A549 (cell line): ENCODE measurements at regions not wholly inside any gene's neighbourhood (a gene's known extent, or its start where the extent isn't known, plus 50 kb on each side); places are given as distances from the start of the nearest gene placed in this dataset.

Source experiments
- ATAC-seq, 2 experiments: fragments of 200-7000 bp in 1 of 2; fragments of >200 bp in 1 of 2; cut with Nextera tagmentation in 1 of 2; cut with Tn5 transposase in 1 of 2; 3 replicates each; pipeline versions ENCODE4 v1.8.0 to v1.9.1; 2018 to 2020; ENCODE audit warnings: mild to moderate bottlenecking in 1 of 2, moderate library complexity in 1 of 2
- CTCF ChIA-PET: fragments of 300-600 bp; sonication (Branson Sonifier 250); formaldehyde crosslinking; extraction: SDS; loops from one replicate; lab custom pipeline; 2021; ENCODE audit warnings: antibody characterized with exemption, inconsistent platforms; lab: Yijun Ruan, JAX
- POLR2A ChIA-PET: fragments of 350-600 bp; formaldehyde crosslinking; extraction: SDS; loops from one replicate; lab custom pipeline; 2021; ENCODE audit warnings: antibody characterized with exemption, inconsistent platforms; lab: Yijun Ruan, JAX
- DNase-seq, 2 experiments: peaks; one replicate each; pipeline versions ENCODE4 v3.0.0 to v3.0.0-alpha.2; 2011 to 2016; ENCODE audit warnings: low read depth in 1 of 2, low spot score in 1 of 2
- FAIRE-seq: peaks from 2 replicates; lab custom pipeline; 2011; peaks lifted over from hg19 to GRCh38; lab: Jason Lieb, UNC
- H3K27ac ChIP-seq, 2 experiments: fragments of >200 bp; sonication (Bioruptor Twin); formaldehyde crosslinking; 3 replicates each; pipeline ENCODE4 v1.5.1; 2016 to 2017
- H3K4me1 ChIP-seq: fragments of >200 bp; sonication (Bioruptor Twin); formaldehyde crosslinking; 3 replicates; pipeline ENCODE4 v1.6.1; 2016
- H3K4me2 ChIP-seq: fragments of >200 bp; sonication (Bioruptor Twin); formaldehyde crosslinking; 3 replicates; pipeline ENCODE4 v1.6.1; 2016
- H3K4me3 ChIP-seq: fragments of >200 bp; sonication (Bioruptor Twin); formaldehyde crosslinking; 3 replicates; pipeline ENCODE4 v1.5.1; 2016
- H3K9me3 ChIP-seq: fragments of >200 bp; sonication (Bioruptor Twin); formaldehyde crosslinking; 3 replicates; pipeline ENCODE4 v1.6.1; 2016
- BHLHE40 ChIP-seq: IDR thresholded peaks from 2 replicates; pipeline ENCODE4 v1.6.1; 2012; ENCODE audit warnings: low read depth, low read length, inconsistent platforms
- CBX8 ChIP-seq: fragments of 200-600 bp; sonication (generic); IDR thresholded peaks from 2 replicates; pipeline ENCODE4 v1.6.1; 2016
- CEBPB ChIP-seq, 2 experiments: fragments of >200 bp in 1 of 2; sonication (Bioruptor Twin) in 1 of 2; formaldehyde crosslinking in 1 of 2; IDR thresholded peaks; 2 replicates each; pipeline ENCODE4 v1.6.1; 2012 to 2016
- CHD4 ChIP-seq: fragments of 200-600 bp; sonication (generic); IDR thresholded peaks from 2 replicates; pipeline ENCODE4 v1.6.1; 2016; ENCODE audit warnings: antibody characterized with exemption, mild to moderate bottlenecking, borderline replicate concordance
- E2F6 ChIP-seq: IDR thresholded peaks from 2 replicates; pipeline ENCODE4 v1.6.1; 2012; ENCODE audit warnings: low read depth, borderline replicate concordance
- EHF ChIP-seq: fragments of 250-450 bp; sonication (Bioruptor Pico); IDR thresholded peaks from 2 replicates; pipeline ENCODE4 v1.5.0; 2020; ENCODE audit warnings: mild to moderate bottlenecking
- EHMT2 ChIP-seq: fragments of 200-600 bp; sonication (generic); IDR thresholded peaks from 2 replicates; pipeline ENCODE4 v1.6.1; 2016; ENCODE audit warnings: antibody characterized with exemption, low read depth, mild to moderate bottlenecking, moderate library complexity
- ELK1 ChIP-seq: fragments of 150-350 bp; IDR thresholded peaks from 2 replicates; pipeline ENCODE4 v1.6.1; 2014; ENCODE audit warnings: low read depth, mild to moderate bottlenecking, low read length
- ESRRA ChIP-seq: fragments of 150-350 bp; IDR thresholded peaks from 2 replicates; pipeline ENCODE4 v1.6.1; 2014; ENCODE audit warnings: mild to moderate bottlenecking, low read length, borderline replicate concordance
- FOSL2 ChIP-seq, 2 experiments: fragments of 450-650 bp in 1 of 2; fragments of >200 bp in 1 of 2; sonication (Bioruptor Twin) in 1 of 2; formaldehyde crosslinking; IDR thresholded peaks; 2 replicates each; pipeline versions ENCODE4 v1.5.0 to v1.6.1; 2016 to 2020; ENCODE audit warnings: mild to moderate bottlenecking in 1 of 2, moderate library complexity in 1 of 2
- HEYL ChIP-seq: fragments of 250-450 bp; sonication (Bioruptor Pico); IDR thresholded peaks from 2 replicates; pipeline ENCODE4 v1.8.0; 2021; ENCODE audit warnings: mild to moderate bottlenecking, moderate library complexity
- HOXA7 ChIP-seq: fragments of 250-450 bp; sonication (Bioruptor Pico); IDR thresholded peaks from 2 replicates; pipeline ENCODE4 v1.5.0; 2020; ENCODE audit warnings: mild to moderate bottlenecking, moderate library complexity
- HOXB13 ChIP-seq: fragments of 250-450 bp; sonication (Bioruptor Pico); IDR thresholded peaks from 2 replicates; pipeline ENCODE4 v1.5.0; 2020; ENCODE audit warnings: low read depth, mild to moderate bottlenecking, moderate library complexity
- JUN ChIP-seq, 2 experiments: fragments of >200 bp; sonication (Bioruptor Twin); formaldehyde crosslinking; IDR thresholded peaks; 2 replicates in 1 of 2; 3 replicates in 1 of 2; pipeline ENCODE4 v1.6.1; 2016 to 2017
- MAFK ChIP-seq: fragments of 450-650 bp; IDR thresholded peaks from 2 replicates; pipeline ENCODE4 v1.6.1; 2014; ENCODE audit not compliant: partially characterized antibody
- MAZ ChIP-seq: fragments of 150-350 bp; IDR thresholded peaks from 2 replicates; pipeline ENCODE4 v1.6.1; 2014; ENCODE audit warnings: antibody characterized with exemption, low read depth, low read length, borderline replicate concordance
- NFE2L2 ChIP-seq: fragments of 150-350 bp; conservative IDR thresholded peaks from 2 replicates; pipeline ENCODE4 v1.6.1; 2014; ENCODE audit warnings: low read length
- NR3C1 ChIP-seq: fragments of >200 bp; sonication (Bioruptor Twin); formaldehyde crosslinking; IDR thresholded peaks from 3 replicates; pipeline ENCODE4 v1.6.1; 2017
- PBX3 ChIP-seq: IDR thresholded peaks from 2 replicates; pipeline ENCODE4 v1.6.1; 2012
- POLR2A ChIP-seq: IDR thresholded peaks from 2 replicates; pipeline ENCODE4 v1.6.1; 2012; ENCODE audit warnings: mild to moderate bottlenecking, low read length
- POLR2AphosphoS2 ChIP-seq: conservative IDR thresholded peaks from 2 replicates; pipeline ENCODE4 v1.6.1; 2012; ENCODE audit warnings: low read length, improper control_type of control experiment, inconsistent platforms
- RNF2 ChIP-seq: fragments of 200-600 bp; sonication (generic); IDR thresholded peaks from 2 replicates; pipeline ENCODE4 v1.6.1; 2016; ENCODE audit warnings: low read depth, mild to moderate bottlenecking, antibody characterized with exemption, moderate library complexity, borderline replicate concordance
- SREBF2 ChIP-seq: fragments of 450-650 bp; IDR thresholded peaks from 2 replicates; pipeline ENCODE4 v1.6.1; 2014; ENCODE audit warnings: mild to moderate bottlenecking, moderate library complexity
- TFCP2L1 ChIP-seq: fragments of 250-450 bp; sonication (Bioruptor Pico); IDR thresholded peaks from 2 replicates; pipeline ENCODE4 v1.5.0; 2021; ENCODE audit warnings: mild to moderate bottlenecking
- TP53 ChIP-seq: fragments of 250-450 bp; sonication (Bioruptor Pico); IDR thresholded peaks from 2 replicates; pipeline ENCODE4 v1.5.0; 2021; ENCODE audit warnings: mild to moderate bottlenecking, moderate library complexity
- ZSCAN20 ChIP-seq: fragments of 250-450 bp; sonication (Bioruptor Pico); IDR thresholded peaks from 2 replicates; pipeline ENCODE4 v1.8.0; 2022; ENCODE audit warnings: mild to moderate bottlenecking, moderate library complexity
- WGBS: methylation state at CpG from one replicate; pipeline ENCODE4 v1.1.6; 2017; ENCODE audit errors: missing lambda C conversion rate; 5-methylcytosine and 5-hydroxymethylcytosine counted together
- TF ChIP-seq, protein P1 (sequence below): fragments of 450-650 bp; IDR thresholded peaks from 2 replicates; pipeline ENCODE4 v1.6.1; 2014; ENCODE audit warnings: antibody characterized with exemption

DNA sequence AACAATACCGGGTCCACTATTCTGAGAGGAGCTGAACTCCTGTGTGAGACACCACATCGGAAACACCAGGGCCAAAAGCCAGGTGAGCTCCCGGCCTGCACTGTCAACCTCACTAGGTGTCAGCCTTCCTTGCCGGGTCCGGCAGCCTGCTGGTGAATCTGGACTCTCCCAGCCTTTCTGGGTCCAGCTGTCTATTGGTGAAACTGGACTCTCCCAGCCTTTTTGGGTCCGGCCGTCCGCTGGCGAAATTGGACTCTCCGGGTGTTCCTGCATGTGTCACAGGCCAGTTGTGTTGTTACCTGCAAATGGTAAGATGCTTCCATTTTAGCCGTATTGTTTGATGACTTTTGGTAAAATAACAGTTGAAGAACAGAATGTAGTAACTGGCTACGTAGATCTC is 801.5 kb downstream of the CDH9 start:
- Histone ChIP-seq H3K4me2 (no peak overlapping the region), H3K4me1 (no peaks in the 10 kb centered on the region), H3K9me3 (no peaks in the 10 kb centered on the region), H3K27ac (no peak overlapping the region), H3K4me3 (no peak overlapping the region)
- ChIA-PET CTCF (no interaction called here), POLR2A (no interaction called here)
- TF ChIP-seq EHF (no peak), CBX8 (no peak), EHMT2 (no peak), BHLHE40 (no peak), POLR2AphosphoS2 (no peak), E2F6 (no peak), TP53 (CRISPR knock-in tag) (no peak), MAZ (no peak), ELK1 (no peak), HOXA7 (no peak), RNF2 (no peak), FOSL2 (IDR thresholded peaks at IDR 0.05) (no peak), FOSL2 (CRISPR knock-in tag; IDR thresholded peaks at IDR 0.05) (no peak), NFE2L2 (no peak)
- no peak for ATAC-seq
- 77% methylated on average over 12 of the region's 12 CpGs for WGBS
- FAIRE-seq: no peak
- no peak for DNase-seq

GRCh38 chr5:26232706-26233105 is 805.7 kb downstream of the CDH9 start:
- DNase-seq (no peak), FAIRE-seq (no peak), ATAC-seq (no peak)
- Histone ChIP-seq H3K9me3 (no peaks in the 10 kb centered on the region), H3K4me2 (no peak overlapping the region), H3K4me1 (no peaks in the 10 kb centered on the region), H3K4me3 (no peak overlapping the region), H3K27ac (no peak overlapping the region)
- 56% methylated on average over 4 of the region's 8 CpGs for WGBS
- POLR2A ChIA-PET: no interaction called here
- TF ChIP-seq CHD4: no peak
- TF ChIP-seq MAFK: no peak
- no peak for TF ChIP-seq SREBF2
- TF ChIP-seq ESRRA: no peak
- TF ChIP-seq ZSCAN20 (CRISPR knock-in tag): no peak
- TF ChIP-seq, protein P1, sequence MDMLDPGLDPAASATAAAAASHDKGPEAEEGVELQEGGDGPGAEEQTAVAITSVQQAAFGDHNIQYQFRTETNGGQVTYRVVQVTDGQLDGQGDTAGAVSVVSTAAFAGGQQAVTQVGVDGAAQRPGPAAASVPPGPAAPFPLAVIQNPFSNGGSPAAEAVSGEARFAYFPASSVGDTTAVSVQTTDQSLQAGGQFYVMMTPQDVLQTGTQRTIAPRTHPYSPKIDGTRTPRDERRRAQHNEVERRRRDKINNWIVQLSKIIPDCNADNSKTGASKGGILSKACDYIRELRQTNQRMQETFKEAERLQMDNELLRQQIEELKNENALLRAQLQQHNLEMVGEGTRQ: no peak
- no peak for TF ChIP-seq POLR2A
- CTCF ChIA-PET: no interaction called here

- no peak overlapping the region for H3K4me2 ChIP-seq
- no peaks in the 10 kb centered on the region for H3K9me3 ChIP-seq
- no peak overlapping the region for H3K27ac ChIP-seq
- 41% methylated on average over 8 of the region's 9 CpGs for WGBS
- DNase-seq (no peak), FAIRE-seq (no peak), ATAC-seq (no peak)
- POLR2A ChIA-PET: no interaction called here
- H3K4me1 ChIP-seq: no peaks in the 10 kb centered on the region
- TF ChIP-seq HEYL (CRISPR knock-in tag) (no peak), JUN (IDR thresholded peaks at IDR 0.05) (no peak), CBX8 (no peak), E2F6 (no peak), PBX3 (no peak), HOXB13 (CRISPR knock-in tag) (no peak), NR3C1 (no peak), POLR2AphosphoS2 (no peak), CEBPB (IDR thresholded peaks at IDR 0.05) (no peak), SREBF2 (no peak), TFCP2L1 (CRISPR knock-in tag) (no peak), NFE2L2 (no peak), EHF (no peak)
- H3K4me3 ChIP-seq: no peak overlapping the region
- CTCF ChIA-PET: no interaction called here
These were observed 807.1 kb downstream of the CDH9 start for GRCh38 chr5:26231316-26231715.
